ENCODE measurements at regions not wholly inside any gene's neighbourhood (a gene's known extent, or its start where the extent isn't known, plus 50 kb on each side); places are given as distances from the start of the nearest gene placed in this dataset.
"Not testable (repeated sequence)": the region's sequence is repeated elsewhere in the genome, so short reads cannot be mapped to it uniquely, and the experiment has no call there.

DNA sequence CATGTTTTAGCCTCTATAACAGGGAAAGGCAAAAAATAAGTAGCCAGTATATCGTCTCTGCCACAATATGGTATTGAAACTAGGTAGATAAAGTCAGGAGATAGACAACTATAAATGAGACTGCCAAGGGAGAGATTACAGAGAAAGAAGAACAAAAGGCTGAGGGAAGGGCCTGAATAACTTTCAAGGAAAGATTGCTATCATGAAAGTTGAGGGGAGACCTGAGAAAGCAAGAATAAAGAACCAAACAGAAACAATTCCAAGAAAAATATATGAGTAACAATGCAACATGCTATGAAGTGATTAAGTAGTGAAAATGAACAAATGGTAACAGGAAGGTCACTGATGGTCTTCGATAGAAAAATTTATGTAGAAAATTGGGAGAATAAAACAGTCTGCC is 690.1 kb downstream of the METTL15 start:
- FAIRE-seq = no peak
- no peak for DNase-seq (ENCODE audit: insufficient read length, low spot score)
- TF ChIP-seq, protein P1, sequence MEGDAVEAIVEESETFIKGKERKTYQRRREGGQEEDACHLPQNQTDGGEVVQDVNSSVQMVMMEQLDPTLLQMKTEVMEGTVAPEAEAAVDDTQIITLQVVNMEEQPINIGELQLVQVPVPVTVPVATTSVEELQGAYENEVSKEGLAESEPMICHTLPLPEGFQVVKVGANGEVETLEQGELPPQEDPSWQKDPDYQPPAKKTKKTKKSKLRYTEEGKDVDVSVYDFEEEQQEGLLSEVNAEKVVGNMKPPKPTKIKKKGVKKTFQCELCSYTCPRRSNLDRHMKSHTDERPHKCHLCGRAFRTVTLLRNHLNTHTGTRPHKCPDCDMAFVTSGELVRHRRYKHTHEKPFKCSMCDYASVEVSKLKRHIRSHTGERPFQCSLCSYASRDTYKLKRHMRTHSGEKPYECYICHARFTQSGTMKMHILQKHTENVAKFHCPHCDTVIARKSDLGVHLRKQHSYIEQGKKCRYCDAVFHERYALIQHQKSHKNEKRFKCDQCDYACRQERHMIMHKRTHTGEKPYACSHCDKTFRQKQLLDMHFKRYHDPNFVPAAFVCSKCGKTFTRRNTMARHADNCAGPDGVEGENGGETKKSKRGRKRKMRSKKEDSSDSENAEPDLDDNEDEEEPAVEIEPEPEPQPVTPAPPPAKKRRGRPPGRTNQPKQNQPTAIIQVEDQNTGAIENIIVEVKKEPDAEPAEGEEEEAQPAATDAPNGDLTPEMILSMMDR (IDR thresholded peaks at IDR 0.05; ENCODE audit: insufficient read depth, missing control alignments) = no peak

DNA sequence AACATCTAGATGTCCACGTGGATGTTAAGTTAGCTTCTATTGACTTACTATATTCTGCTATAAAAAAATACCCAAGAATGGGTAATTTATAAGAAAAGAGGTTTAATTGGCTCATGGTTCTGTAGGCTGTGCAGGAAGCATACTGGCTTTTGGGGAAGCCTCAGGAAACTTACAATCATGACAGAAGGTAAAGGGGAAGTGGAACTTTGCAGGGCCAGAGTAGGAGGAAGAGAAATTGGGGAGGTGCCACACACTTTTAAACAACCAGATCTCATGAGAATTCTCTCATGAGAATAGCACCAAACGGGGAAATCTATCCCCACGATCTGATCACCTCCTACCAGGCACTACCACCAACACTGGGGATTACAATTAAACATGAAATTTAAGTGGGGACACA is 689.3 kb downstream of the METTL15 start:
- TF ChIP-seq, protein P1 (IDR thresholded peaks at IDR 0.05; ENCODE audit: insufficient read depth, missing control alignments) = no peak
- DNase-seq (ENCODE audit: insufficient read length, low spot score) (no peak), FAIRE-seq (no peak)

DNA sequence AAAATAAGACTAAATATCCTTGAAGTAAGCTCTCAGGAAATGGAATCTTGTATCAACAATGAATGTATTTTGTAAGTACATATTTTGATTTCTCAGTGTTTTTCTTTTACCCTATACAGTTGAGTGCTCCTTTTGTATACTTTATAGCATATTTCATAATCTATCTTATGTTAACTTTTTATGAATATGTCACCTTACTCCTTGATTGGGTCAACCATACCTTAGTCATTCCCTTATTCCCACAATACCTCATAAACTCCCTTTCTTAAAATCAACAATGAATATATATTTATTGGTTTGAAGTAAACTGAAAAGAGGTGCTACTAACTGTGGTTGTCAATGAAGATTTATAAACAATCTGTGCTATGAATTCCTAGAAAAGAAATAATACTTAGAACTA is 686.2 kb downstream of the METTL15 start:
- DNase-seq (ENCODE audit: insufficient read length, low spot score) (no peak), FAIRE-seq (no peak)
- TF ChIP-seq, protein P1 (IDR thresholded peaks at IDR 0.05; ENCODE audit: insufficient read depth, missing control alignments) = no peak

DNA sequence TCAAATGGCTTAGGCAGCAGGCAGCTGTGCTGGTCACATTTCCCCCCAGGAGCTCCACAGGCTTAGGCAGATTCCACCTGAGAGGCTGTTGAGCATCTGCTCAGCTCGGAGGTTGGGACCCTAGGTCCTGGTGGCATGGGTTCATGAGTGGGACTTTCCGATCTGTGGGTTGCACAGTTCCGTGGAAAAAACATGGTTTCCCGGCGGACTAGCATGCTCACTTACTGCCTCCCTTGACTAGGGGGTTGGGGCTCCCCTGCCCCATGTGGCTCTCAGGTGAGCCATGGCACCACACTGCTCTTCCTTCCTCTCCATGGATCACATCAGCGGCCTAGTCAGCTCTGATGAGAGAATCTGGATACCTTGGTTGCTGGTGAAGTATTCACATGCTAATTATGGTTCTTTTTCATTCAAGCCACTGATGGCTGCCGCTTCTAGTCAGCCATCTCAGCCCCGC is 685.1 kb downstream of the METTL15 start:
- DNase-seq (ENCODE audit: insufficient read length, low spot score) (no peak), FAIRE-seq (no peak)
- TF ChIP-seq, protein P1 (IDR thresholded peaks at IDR 0.05; ENCODE audit: insufficient read depth, missing control alignments) = no peak

DNA sequence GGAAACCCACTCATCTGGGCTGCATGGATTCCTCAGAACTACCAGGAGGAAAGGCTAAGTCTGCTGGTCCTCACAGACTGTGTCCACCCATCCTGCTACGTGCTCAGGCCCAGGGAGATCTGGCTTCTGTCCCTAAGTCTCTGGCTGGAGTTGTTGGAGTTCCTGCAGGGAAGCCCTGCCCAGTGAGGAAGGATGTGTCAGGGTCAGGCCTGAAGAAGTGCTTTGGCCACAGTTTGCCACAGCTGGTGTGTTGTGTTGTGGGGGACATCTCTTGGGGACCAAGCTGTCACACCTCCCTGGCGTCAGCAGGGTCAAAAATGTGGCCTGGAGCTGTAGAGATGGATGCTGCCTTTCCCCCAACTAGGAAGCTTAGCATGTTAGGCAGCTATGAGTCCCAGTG is 684.7 kb downstream of the METTL15 start:
- DNase-seq (ENCODE audit: insufficient read length, low spot score) = no peak
- TF ChIP-seq, protein P1 (IDR thresholded peaks at IDR 0.05; ENCODE audit: insufficient read depth, missing control alignments) = no peak
- no peak for FAIRE-seq

DNA sequence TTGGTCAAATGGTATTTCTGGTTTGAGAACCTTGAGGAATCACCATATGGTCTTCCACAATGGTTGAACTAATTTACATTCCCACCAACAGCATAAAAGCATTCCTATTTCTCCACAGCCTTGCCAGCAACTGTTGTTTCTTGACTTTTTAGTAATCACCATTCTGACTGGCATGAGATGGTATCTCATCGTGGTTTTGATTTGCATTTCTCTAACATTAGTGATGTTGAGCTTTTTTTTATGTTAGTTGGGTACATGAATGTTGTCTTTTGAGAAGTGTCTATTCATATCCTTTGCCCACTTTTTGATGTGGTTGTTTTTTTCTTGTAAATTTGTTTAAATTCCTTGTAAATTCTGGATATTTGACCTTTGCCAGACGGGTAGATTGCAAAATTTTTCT is 679.7 kb downstream of the METTL15 start:
- DNase-seq (ENCODE audit: insufficient read length, low spot score); FAIRE-seq: not testable (repeated sequence)

DNA sequence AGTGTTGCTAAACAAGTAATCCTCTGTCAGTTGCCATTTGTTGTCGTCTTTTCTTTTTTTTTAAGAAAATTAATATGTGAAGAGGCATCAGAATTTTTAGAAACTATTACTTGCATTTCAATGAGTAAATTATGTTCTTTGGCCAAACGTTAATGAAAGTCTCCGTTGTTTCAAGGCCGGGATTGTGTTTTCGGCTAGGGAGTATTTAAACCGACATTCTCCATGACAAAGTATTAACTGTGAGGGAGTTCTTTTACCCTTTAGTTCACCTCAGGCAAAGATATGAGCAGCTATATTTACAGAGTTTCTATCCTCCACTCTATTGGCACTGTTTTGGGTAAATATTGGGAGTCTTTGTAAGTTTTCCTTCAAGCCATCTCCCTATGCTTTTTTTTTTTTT is 668.9 kb downstream of the METTL15 start:
- TF ChIP-seq, protein P1 (IDR thresholded peaks at IDR 0.05; ENCODE audit: insufficient read depth, missing control alignments) = no peak
- DNase-seq (ENCODE audit: insufficient read length, low spot score) (no peak), FAIRE-seq (no peak)

DNA sequence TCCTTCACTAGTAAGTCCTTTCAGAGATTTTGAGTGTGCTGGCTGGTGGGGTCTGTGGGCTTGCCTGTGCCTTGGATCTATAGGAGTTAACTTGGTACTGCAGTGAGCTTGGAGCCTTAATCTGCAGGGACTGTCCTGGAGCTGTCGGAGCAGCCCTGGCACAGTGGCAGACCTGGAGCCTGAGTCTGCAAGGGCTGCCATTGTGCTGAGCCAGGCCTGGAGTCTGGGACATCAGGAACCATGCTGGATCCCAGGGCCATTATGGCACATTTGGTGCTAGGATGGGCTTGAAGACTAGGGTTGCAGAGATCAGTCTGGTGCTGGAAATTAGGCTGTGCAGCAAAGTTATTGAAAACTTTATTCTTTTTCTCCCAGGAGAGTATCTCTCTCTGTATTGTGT is 665.4 kb downstream of the METTL15 start:
- TF ChIP-seq, protein P1 (IDR thresholded peaks at IDR 0.05; ENCODE audit: insufficient read depth, missing control alignments) = no peak
- FAIRE-seq (no peak), DNase-seq (ENCODE audit: insufficient read length, low spot score) (no peak)

Data from D721Med (cell line).